Endothelial cell of umbilical vein (primary cell): ENCODE measurements at regions not wholly inside any gene's neighbourhood (a gene's known extent, or its start where the extent isn't known, plus 50 kb on each side); places are given as distances from the start of the nearest gene placed in this dataset.

Experiments
- BruUV-seq: library from RNA; stranded (reverse); fragments of 400-500 nt; replicated peaks from 2 replicates; lab custom pipeline; 2021; lab: Mats Ljungman, UMichigan
- CTCF ChIA-PET: fragments of 300-600, 350-600 bp; sonication (Branson Sonifier 250); formaldehyde crosslinking; loops from one replicate; lab custom pipeline; 2021; ENCODE audit warnings: antibody characterized with exemption, inconsistent platforms; lab: Charles Lee
- POLR2A ChIA-PET: fragments of 300-600, 350-600 bp; sonication (Branson Sonifier 250); formaldehyde crosslinking; loops from one replicate; lab custom pipeline; 2021; ENCODE audit warnings: antibody characterized with exemption, inconsistent platforms; lab: Charles Lee
- DNase-seq: peaks from one replicate; pipeline ENCODE4 v3.0.0-alpha.2; 2011; ENCODE audit warnings: low read depth, low spot score
- FAIRE-seq: peaks from 2 replicates; lab custom pipeline; 2011; peaks lifted over from hg19 to GRCh38; lab: Jason Lieb, UNC
- H2AFZ ChIP-seq: 2 replicates; pipeline ENCODE4 v1.6.0; 2012; ENCODE audit warnings: low read depth, low read length, control low read depth, inconsistent platforms
- H3K27ac ChIP-seq: 2 replicates; pipeline ENCODE4 v1.5.1; 2011; ENCODE audit warnings: low read depth, mild to moderate bottlenecking, control low read depth, low read length, moderate library complexity; ENCODE audit not compliant: insufficient read depth
- H3K27me3 ChIP-seq, 2 experiments: 2 replicates each; pipeline versions ENCODE4 v1.6.0 to v1.6.1; 2011; ENCODE audit warnings: low read length in 2 of 2, mixed read lengths in 1 of 2; ENCODE audit not compliant: control insufficient read depth in 2 of 2, insufficient read depth in 2 of 2
- H3K36me3 ChIP-seq, 2 experiments: 2 replicates in 1 of 2; 3 replicates in 1 of 2; pipeline ENCODE4 v1.5.1; 2011; ENCODE audit warnings: low read length in 2 of 2, mild to moderate bottlenecking in 1 of 2, moderate library complexity in 1 of 2; ENCODE audit not compliant: control insufficient read depth in 2 of 2, insufficient read depth in 2 of 2; ENCODE audit errors: extremely low read depth in 1 of 2
- H3K4me1 ChIP-seq: 3 replicates; pipeline ENCODE4 v1.5.1; 2011; ENCODE audit warnings: mild to moderate bottlenecking, low read length; ENCODE audit not compliant: control insufficient read depth, insufficient read depth; ENCODE audit errors: extremely low read depth
- H3K4me2 ChIP-seq: 2 replicates; pipeline ENCODE4 v1.6.1; 2011; ENCODE audit warnings: low read length, control low read depth, mixed read lengths; ENCODE audit not compliant: insufficient read depth
- H3K4me3 ChIP-seq, 3 experiments: fragments of 200-600 bp in 1 of 3; sonication (generic), shearing (Covaris generic) in 1 of 3; replicated peaks in 1 of 3; 2 replicates each; pipeline ENCODE4 v1.5.1; 2011 to 2016; ENCODE audit warnings: control low read depth in 3 of 3, low read length in 3 of 3, mild to moderate bottlenecking in 2 of 3, inconsistent platforms in 1 of 3, low read depth in 1 of 3, moderate library complexity in 1 of 3; ENCODE audit not compliant: insufficient read depth in 1 of 3
- H3K79me2 ChIP-seq: 2 replicates; pipeline ENCODE4 v1.6.0; 2012; ENCODE audit warnings: low read length, inconsistent platforms; ENCODE audit not compliant: control insufficient read depth, insufficient read depth
- H3K9ac ChIP-seq: replicated peaks from 2 replicates; pipeline ENCODE3; 2011; ENCODE audit warnings: low read length, control low read depth; ENCODE audit not compliant: insufficient read depth; ENCODE audit errors: extremely low read depth
- H3K9me1 ChIP-seq: replicated peaks from 3 replicates; pipeline ENCODE4 v1.6.0; 2011; ENCODE audit warnings: mild to moderate bottlenecking, low read length; ENCODE audit not compliant: control insufficient read depth, insufficient read depth; ENCODE audit errors: extremely low read depth
- H3K9me3 ChIP-seq: replicated peaks from 2 replicates; pipeline ENCODE4 v1.5.1; 2012; ENCODE audit warnings: low read length, inconsistent platforms; ENCODE audit not compliant: control insufficient read depth, insufficient read depth
- H4K20me1 ChIP-seq: replicated peaks from 2 replicates; pipeline ENCODE3; 2011; ENCODE audit warnings: mild to moderate bottlenecking, low read length; ENCODE audit not compliant: control insufficient read depth, insufficient read depth; ENCODE audit errors: extremely low read depth
- CTCF ChIP-seq, 2 donors: IDR thresholded peaks; 1 replicate in 1 of 2; 2 replicates in 1 of 2; pipeline ENCODE4 v1.5.1; 2011; ENCODE audit warnings: low read length in 2 of 2, mild to moderate bottlenecking in 2 of 2, moderate library complexity in 2 of 2, control low read depth in 1 of 2, inconsistent platforms in 1 of 2, low read depth in 1 of 2; ENCODE audit not compliant: insufficient read depth in 1 of 2; ENCODE audit errors: extremely low read depth in 1 of 2
- EZH2 ChIP-seq: IDR thresholded peaks from 2 replicates; pipeline ENCODE4 v1.6.1; 2012; ENCODE audit warnings: borderline replicate concordance, low read depth, mild to moderate bottlenecking, moderate library complexity, low read length, inconsistent platforms; ENCODE audit not compliant: severe bottlenecking
- FOS ChIP-seq: IDR thresholded peaks from 2 replicates; pipeline ENCODE4 v1.6.1; 2011; ENCODE audit warnings: mild to moderate bottlenecking, low read length, moderate library complexity, borderline replicate concordance; ENCODE audit not compliant: insufficient read depth
- GATA2 ChIP-seq: IDR thresholded peaks from 2 replicates; pipeline ENCODE4 v1.7.0; 2011; ENCODE audit warnings: low read depth, mild to moderate bottlenecking, moderate library complexity, mixed read lengths, low read length; ENCODE audit not compliant: insufficient read length, insufficient read depth
- JUN ChIP-seq: IDR thresholded peaks from 2 replicates; pipeline ENCODE4 v1.6.1; 2011; ENCODE audit warnings: borderline replicate concordance, low read depth; ENCODE audit not compliant: insufficient read length, insufficient read depth
- MAX ChIP-seq: IDR thresholded peaks from 2 replicates; pipeline ENCODE4 v1.6.1; 2011; ENCODE audit not compliant: insufficient read depth, insufficient read length
- MYC ChIP-seq: IDR thresholded peaks from one replicate; pipeline ENCODE4 v1.6.1; 2011; ENCODE audit warnings: mild to moderate bottlenecking, low read depth, low read length
- POLR2A ChIP-seq: IDR thresholded peaks from 2 replicates; pipeline ENCODE4 v1.6.1; 2012; ENCODE audit warnings: low read depth, mild to moderate bottlenecking, control low read depth, low read length
- POLR2AphosphoS5 ChIP-seq: IDR thresholded peaks from 2 replicates; pipeline ENCODE4 v1.6.1; 2012; ENCODE audit warnings: low read depth, mild to moderate bottlenecking, control low read depth, low read length, moderate library complexity; ENCODE audit not compliant: insufficient read depth
- dilution Hi-C: fragments of 300-500 bp; cut with MboI; formaldehyde crosslinking; loops from one replicate; pipeline ENCODE4 v1.15.0; 2019; ENCODE audit warnings: low sequenced_read_pairs; ENCODE audit not compliant: extremely low pct_ligation_motif_present
- intact Hi-C: fragments of 100-400 bp; cut with micrococcal nuclease; formaldehyde crosslinking; loops from one replicate; pipeline ENCODE4 v1.10.0; 2022

GRCh38 chr6:118751072-118751471 is 99.7 kb upstream of the CEP85L start:
- DNase-seq: no peak
- Histone ChIP-seq H3K4me2 (no peak overlapping the region), H3K4me3 (no peak overlapping the region), H3K79me2 (no peaks in the 10 kb centered on the region), H4K20me1 (no peaks in the 10 kb centered on the region), H3K36me3 (no peaks in the 10 kb centered on the region), H2AFZ (no peak overlapping the region), H3K27ac (no peak overlapping the region), H3K27me3 (peaks cover 0 to 2% of the 10 kb centered on the region in 2 experiments), H3K9me1 (no peaks in the 10 kb centered on the region), H3K9ac (no peak overlapping the region), H3K9me3 (no peaks in the 10 kb centered on the region), H3K4me1 (no peaks in the 10 kb centered on the region)
- CTCF ChIA-PET: no interaction called here
- intact Hi-C loops (no loop called here), dilution Hi-C loops (no loop called here)
- no peak for FAIRE-seq
- TF ChIP-seq JUN (no peak), POLR2A (no peak), MYC (no peak), EZH2 (no peak), FOS (no peak), CTCF (IDR thresholded peaks at IDR 0.05; ENCODE audit: extremely low read depth in 1 of 2, insufficient read depth in 1 of 2, low read depth in 1 of 2, low read length in 2 of 2) (no peak), MAX (no peak), GATA2 (no peak), POLR2AphosphoS5 (no peak)
- POLR2A ChIA-PET: no interaction called here
- BruUV-seq: no TSS peak
